ENCODE measurements at regions not wholly inside any gene's neighbourhood (a gene's known extent, or its start where the extent isn't known, plus 50 kb on each side); places are given as distances from the start of the nearest gene placed in this dataset.
"Not testable (repeated sequence)": the region's sequence is repeated elsewhere in the genome, so short reads cannot be mapped to it uniquely, and the experiment has no call there.

- Mint-ChIP-seq H3K36me3 (no peaks in the 10 kb centered on the region), H3K4me1 (no peaks in the 10 kb centered on the region)
These were observed 149.6 kb downstream of the LY86 start for GRCh38 chr6:6738108-6738507.

GRCh38 chr6:6738922-6739716 is 150.6 kb downstream of the LY86 start:
- no peaks in the 10 kb centered on the region for H3K4me1 Mint-ChIP-seq

More at GRCh38 chr6:6738108-6738507, 149.6 kb downstream of the LY86 start:
- Mint-ChIP-seq H3K4me3 (no peak overlapping the region), H3K9me3 (no peaks in the 10 kb centered on the region), H3K27ac (no peak overlapping the region)
- no peak for ATAC-seq
- no peak for DNase-seq (ENCODE audit: low spot score in 2 of 2)

DNA sequence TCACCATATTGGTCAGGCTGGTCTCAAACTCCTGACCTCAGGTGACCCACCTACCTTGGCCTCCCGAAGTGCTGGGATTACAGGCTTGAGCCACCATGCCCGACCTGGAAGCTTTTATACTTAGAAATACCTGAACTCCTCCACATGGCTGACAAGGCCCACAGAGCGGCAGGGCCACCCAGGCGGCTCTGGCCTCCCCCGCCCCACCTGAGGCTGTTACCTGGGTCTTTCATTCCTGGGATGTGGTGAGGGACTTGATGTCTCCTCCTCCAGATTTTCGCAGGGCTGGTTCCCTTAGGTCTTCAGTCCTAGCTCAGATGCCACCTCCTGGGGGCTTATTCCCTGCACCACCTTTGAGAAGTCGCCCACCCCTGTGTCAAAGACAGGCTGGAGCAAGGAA is 152.1 kb downstream of the LY86 start:
- DNase-seq (ENCODE audit: low spot score in 2 of 2) (no peak), ATAC-seq (no peak)
- Mint-ChIP-seq H3K36me3 (no peaks in the 10 kb centered on the region), H3K4me1 (no peaks in the 10 kb centered on the region), H3K9me3 (no peaks in the 10 kb centered on the region), H3K27ac (no peak overlapping the region), H3K4me3 (no peak overlapping the region)

More at GRCh38 chr6:6738922-6739716, 150.6 kb downstream of the LY86 start:
- DNase-seq (ENCODE audit: low spot score in 2 of 2) (no peak), ATAC-seq (no peak)
- H3K9me3 Mint-ChIP-seq = no peaks in the 10 kb centered on the region
- no peaks in the 10 kb centered on the region for H3K36me3 Mint-ChIP-seq
- no peak overlapping the region for H3K4me3 Mint-ChIP-seq
- no peak overlapping the region for H3K27ac Mint-ChIP-seq

GRCh38 chr6:6741264-6741663 is 152.7 kb downstream of the LY86 start:
- H3K27ac Mint-ChIP-seq = no peak overlapping the region
- no peak for DNase-seq (ENCODE audit: low spot score in 2 of 2)
- H3K4me3 Mint-ChIP-seq = no peak overlapping the region
- no peaks in the 10 kb centered on the region for H3K4me1 Mint-ChIP-seq
- H3K9me3 Mint-ChIP-seq = no peaks in the 10 kb centered on the region
- ATAC-seq = no peak
- H3K36me3 Mint-ChIP-seq = no peaks in the 10 kb centered on the region

DNA sequence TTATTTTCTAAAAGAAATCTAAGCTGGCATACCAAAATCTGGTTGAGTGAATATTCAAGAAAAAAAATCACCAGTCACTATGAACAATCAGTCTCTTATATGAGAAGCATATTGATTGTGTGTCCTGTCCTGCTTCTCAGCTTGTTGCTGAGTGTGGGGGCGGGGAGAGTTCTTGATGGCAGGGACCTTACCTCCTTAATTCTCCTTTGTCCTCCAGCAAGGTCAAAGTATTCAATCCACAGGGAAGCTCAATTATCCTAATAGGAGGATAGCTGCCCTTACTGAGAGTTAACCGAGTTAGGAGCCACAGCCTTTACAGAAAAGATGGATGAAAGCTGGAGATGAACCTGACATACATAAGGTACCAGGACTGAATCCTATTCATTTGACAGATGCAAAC is 154.0 kb downstream of the LY86 start:
- no peaks in the 10 kb centered on the region for H3K4me1 Mint-ChIP-seq
- H3K27ac Mint-ChIP-seq = no peak overlapping the region
- no peaks in the 10 kb centered on the region for H3K9me3 Mint-ChIP-seq
- H3K36me3 Mint-ChIP-seq = no peaks in the 10 kb centered on the region
- DNase-seq (ENCODE audit: low spot score in 2 of 2) (no peak), ATAC-seq (no peak)
- no peak overlapping the region for H3K4me3 Mint-ChIP-seq

- H3K4me1 Mint-ChIP-seq = no peaks in the 10 kb centered on the region
- H3K4me3 Mint-ChIP-seq = no peak overlapping the region
- no peaks in the 10 kb centered on the region for H3K36me3 Mint-ChIP-seq
- H3K9me3 Mint-ChIP-seq = no peaks in the 10 kb centered on the region
- DNase-seq (ENCODE audit: low spot score in 2 of 2) (no peak), ATAC-seq (no peak)
- H3K27ac Mint-ChIP-seq = no peak overlapping the region
These were observed 156.0 kb downstream of the LY86 start for GRCh38 chr6:6744551-6744950.

- DNase-seq (ENCODE audit: low spot score in 2 of 2); H3K4me3 Mint-ChIP-seq; H3K4me1 Mint-ChIP-seq: not testable (repeated sequence)
These were observed 157.3 kb downstream of the LY86 start for GRCh38 chr6:6745637-6746332.

GRCh38 chr6:6746333-6746969 is 157.9 kb downstream of the LY86 start:
- Mint-ChIP-seq H3K9me3 (no peaks in the 10 kb centered on the region), H3K4me1 (peaks cover 8% of the 10 kb centered on the region)

More at GRCh38 chr6:6745637-6746332, 157.3 kb downstream of the LY86 start:
- H3K9me3 Mint-ChIP-seq, H3K27ac Mint-ChIP-seq, H3K36me3 Mint-ChIP-seq, ATAC-seq: not testable (repeated sequence)

DNA sequence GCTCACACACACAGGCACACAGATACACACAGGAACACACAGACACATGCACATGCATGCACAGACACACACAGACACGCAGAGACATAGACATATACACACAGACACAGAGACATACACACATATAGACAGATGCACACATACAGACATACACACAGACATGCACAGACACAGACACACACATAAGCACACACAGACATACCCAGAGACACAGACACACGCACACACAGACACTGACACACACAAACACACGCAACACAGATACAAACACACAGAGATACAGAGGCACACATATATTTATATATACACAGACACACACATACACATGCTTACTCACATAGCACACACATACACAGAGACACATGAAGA is 158.4 kb downstream of the LY86 start:
- no peak overlapping the region for H3K27ac Mint-ChIP-seq
- DNase-seq (ENCODE audit: low spot score in 2 of 2) = no peak
- H3K9me3 Mint-ChIP-seq = no peaks in the 10 kb centered on the region
- H3K4me3 Mint-ChIP-seq = no peak overlapping the region
- H3K36me3 Mint-ChIP-seq = no peaks in the 10 kb centered on the region
- peaks cover 12% of the 10 kb centered on the region for H3K4me1 Mint-ChIP-seq
- no peak for ATAC-seq

More at GRCh38 chr6:6746333-6746969, 157.9 kb downstream of the LY86 start:
- ATAC-seq = no peak
- Mint-ChIP-seq H3K36me3 (no peaks in the 10 kb centered on the region), H3K4me3 (no peak overlapping the region), H3K27ac (no peak overlapping the region)
- no peak for DNase-seq (ENCODE audit: low spot score in 2 of 2)

DNA sequence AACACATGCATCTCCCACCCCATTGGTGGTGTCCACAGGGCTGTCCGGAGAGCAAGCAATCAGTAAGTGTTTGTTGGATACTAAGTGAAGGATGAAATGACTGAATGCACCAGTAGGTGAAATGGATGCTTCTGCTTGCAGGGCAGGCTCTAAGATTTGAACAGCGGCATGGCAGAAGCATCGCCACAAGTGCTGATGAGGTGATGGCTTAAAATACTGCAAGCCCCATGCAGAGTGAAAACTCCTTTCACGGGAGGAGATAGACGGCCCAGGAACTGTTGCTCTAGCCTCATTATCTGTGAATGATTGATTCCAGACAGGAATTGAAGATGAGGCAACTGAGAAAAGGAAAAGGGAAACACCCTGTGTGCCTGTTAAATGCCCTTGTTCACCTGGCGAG is 158.9 kb downstream of the LY86 start:
- DNase-seq (ENCODE audit: low spot score in 2 of 2) (no peak), ATAC-seq (no peak)
- Mint-ChIP-seq H3K4me1 (peaks cover 14% of the 10 kb centered on the region), H3K36me3 (no peaks in the 10 kb centered on the region), H3K9me3 (no peaks in the 10 kb centered on the region), H3K27ac (no peak overlapping the region), H3K4me3 (no peak overlapping the region)

- Mint-ChIP-seq H3K27ac (no peak overlapping the region), H3K4me3 (no peak overlapping the region), H3K4me1 (peaks cover 14% of the 10 kb centered on the region), H3K36me3 (no peaks in the 10 kb centered on the region), H3K9me3 (no peaks in the 10 kb centered on the region)
- no peak for DNase-seq (ENCODE audit: low spot score in 2 of 2)
- ATAC-seq = no peak
These were observed 159.5 kb downstream of the LY86 start for GRCh38 chr6:6748001-6748400.

- DNase-seq (ENCODE audit: low spot score in 2 of 2) (peak in 1 of 2 donors; percentile 8), ATAC-seq (peak; percentile 85)
- H3K36me3 Mint-ChIP-seq = no peaks in the 10 kb centered on the region
- H3K9me3 Mint-ChIP-seq = no peaks in the 10 kb centered on the region
- H3K27ac Mint-ChIP-seq = peak overlapping the region; percentile 39
- no peak overlapping the region for H3K4me3 Mint-ChIP-seq
- peaks cover 14% of the 10 kb centered on the region for H3K4me1 Mint-ChIP-seq
These were observed 161.4 kb downstream of the LY86 start for GRCh38 chr6:6749702-6750491.

GRCh38 chr6:6750594-6751265 is 162.2 kb downstream of the LY86 start:
- Mint-ChIP-seq H3K4me3 (no peak overlapping the region), H3K27ac (no peak overlapping the region)

DNA sequence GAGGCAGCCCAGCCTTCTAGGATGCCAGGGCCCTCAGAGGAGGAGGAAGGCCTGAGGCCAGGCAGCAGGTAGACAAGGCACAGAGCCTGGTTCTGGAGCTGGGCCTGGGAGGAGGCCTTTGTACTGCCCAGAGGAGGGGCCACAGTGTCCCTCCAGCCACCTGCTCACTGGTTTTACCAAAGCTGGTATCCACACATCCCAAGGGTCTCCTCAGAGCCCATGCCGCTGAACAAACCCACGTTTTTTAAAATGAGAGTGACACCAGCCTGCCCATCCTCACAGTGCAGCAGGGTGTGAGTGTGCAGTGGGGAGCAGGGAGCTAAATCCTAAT is 162.7 kb downstream of the LY86 start:
- peaks cover 14% of the 10 kb centered on the region for H3K4me1 Mint-ChIP-seq
- no peaks in the 10 kb centered on the region for H3K9me3 Mint-ChIP-seq
- ATAC-seq = no peak
- no peak for DNase-seq (ENCODE audit: low spot score in 2 of 2)
- H3K27ac Mint-ChIP-seq = no peak overlapping the region
- H3K4me3 Mint-ChIP-seq = no peak overlapping the region
- no peaks in the 10 kb centered on the region for H3K36me3 Mint-ChIP-seq

More at GRCh38 chr6:6750594-6751265, 162.2 kb downstream of the LY86 start:
- Mint-ChIP-seq H3K9me3 (no peaks in the 10 kb centered on the region), H3K4me1 (peaks cover 14% of the 10 kb centered on the region), H3K36me3 (no peaks in the 10 kb centered on the region)
- DNase-seq (ENCODE audit: low spot score in 2 of 2) (no peak), ATAC-seq (no peak)

GRCh38 chr6:6751619-6752023 is 163.1 kb downstream of the LY86 start:
- ATAC-seq (no peak), DNase-seq (ENCODE audit: low spot score in 2 of 2) (no peak)
- H3K9me3 Mint-ChIP-seq = no peaks in the 10 kb centered on the region
- H3K4me1 Mint-ChIP-seq = peaks cover 14% of the 10 kb centered on the region
- no peak overlapping the region for H3K4me3 Mint-ChIP-seq
- no peak overlapping the region for H3K27ac Mint-ChIP-seq
- H3K36me3 Mint-ChIP-seq = no peaks in the 10 kb centered on the region

All from stimulated activated effector memory CD8-positive, alpha-beta T cell treated with anti-CD3 and anti-CD28 coated beads, Interleukin-12 subunit alpha, Interleukin-12 subunit beta, amount 100 ng/mL, for 72 hours (primary cell).